Hepatocyte (in vitro differentiated cells): ENCODE measurements at regions not wholly inside any gene's neighbourhood (a gene's known extent, or its start where the extent isn't known, plus 50 kb on each side); places are given as distances from the start of the nearest gene placed in this dataset.

ENCODE experiments used
- EZH2 ChIP-seq: fragments of 200-600 bp; sonication (generic); IDR thresholded peaks from 2 replicates; pipeline ENCODE4 v1.6.1; 2016; ENCODE audit warnings: antibody characterized with exemption, mild to moderate bottlenecking, borderline replicate concordance
- EZH2phosphoT487 ChIP-seq: fragments of 200-600 bp; sonication (generic); IDR thresholded peaks from one replicate; pipeline ENCODE4 v1.6.1; 2018; ENCODE audit warnings: antibody characterized with exemption, mild to moderate bottlenecking, low read depth, moderate library complexity; ENCODE audit not compliant: unreplicated experiment, severe bottlenecking
- TF ChIP-seq, protein P1 (sequence below): fragments of 200-600 bp; sonication (generic); IDR thresholded peaks from 2 replicates; pipeline ENCODE4 v1.5.1; 2016; ENCODE audit warnings: antibody characterized with exemption, mild to moderate bottlenecking; ENCODE audit not compliant: poor library complexity

GRCh38 chr19:33948651-33949335 lies 152.1 kb downstream of the KCTD15 start:
- TF ChIP-seq, protein P1, sequence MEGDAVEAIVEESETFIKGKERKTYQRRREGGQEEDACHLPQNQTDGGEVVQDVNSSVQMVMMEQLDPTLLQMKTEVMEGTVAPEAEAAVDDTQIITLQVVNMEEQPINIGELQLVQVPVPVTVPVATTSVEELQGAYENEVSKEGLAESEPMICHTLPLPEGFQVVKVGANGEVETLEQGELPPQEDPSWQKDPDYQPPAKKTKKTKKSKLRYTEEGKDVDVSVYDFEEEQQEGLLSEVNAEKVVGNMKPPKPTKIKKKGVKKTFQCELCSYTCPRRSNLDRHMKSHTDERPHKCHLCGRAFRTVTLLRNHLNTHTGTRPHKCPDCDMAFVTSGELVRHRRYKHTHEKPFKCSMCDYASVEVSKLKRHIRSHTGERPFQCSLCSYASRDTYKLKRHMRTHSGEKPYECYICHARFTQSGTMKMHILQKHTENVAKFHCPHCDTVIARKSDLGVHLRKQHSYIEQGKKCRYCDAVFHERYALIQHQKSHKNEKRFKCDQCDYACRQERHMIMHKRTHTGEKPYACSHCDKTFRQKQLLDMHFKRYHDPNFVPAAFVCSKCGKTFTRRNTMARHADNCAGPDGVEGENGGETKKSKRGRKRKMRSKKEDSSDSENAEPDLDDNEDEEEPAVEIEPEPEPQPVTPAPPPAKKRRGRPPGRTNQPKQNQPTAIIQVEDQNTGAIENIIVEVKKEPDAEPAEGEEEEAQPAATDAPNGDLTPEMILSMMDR = no peak
- TF ChIP-seq EZH2 (no peak), EZH2phosphoT487 (no peak)
